Activated T-cell treated with anti-CD3 and anti-CD28 coated beads, Interleukin-2, amount 50 U/mL, for 24 hours (primary cell): ENCODE measurements at regions not wholly inside any gene's neighbourhood (a gene's known extent, or its start where the extent isn't known, plus 50 kb on each side); places are given as distances from the start of the nearest gene placed in this dataset.
"Not testable (repeated sequence)": the region's sequence is repeated elsewhere in the genome, so short reads cannot be mapped to it uniquely, and the experiment has no call there.

Experiments used
- DNase-seq: peaks from one replicate; pipeline ENCODE4 v3.0.0-alpha.2; 2020
- H3K27ac Mint-ChIP-seq: 2 replicates; pipeline ENCODE4 v1.8.0; 2020; ENCODE audit warnings: mild to moderate bottlenecking, mixed read lengths
- H3K27me3 Mint-ChIP-seq: 2 replicates; pipeline ENCODE4 v1.8.0; 2020; ENCODE audit warnings: mixed read lengths
- H3K36me3 Mint-ChIP-seq: 2 replicates; pipeline ENCODE4 v1.8.0; 2020; ENCODE audit warnings: low read depth, mixed read lengths
- H3K4me1 Mint-ChIP-seq: 2 replicates; pipeline ENCODE4 v1.8.0; 2020; ENCODE audit warnings: low read depth, mixed read lengths
- H3K4me3 Mint-ChIP-seq: 2 replicates; pipeline ENCODE4 v1.8.0; 2020; ENCODE audit warnings: mild to moderate bottlenecking, moderate library complexity, mixed read lengths
- H3K9me3 Mint-ChIP-seq: 2 replicates; pipeline ENCODE4 v1.8.0; 2020; ENCODE audit warnings: mixed read lengths

GRCh38 chr12:3381059-3382047 is 109.7 kb upstream of the PRMT8 start:
- Mint-ChIP-seq H3K27ac (no peak overlapping the region), H3K9me3 (no peaks in the 10 kb centered on the region), H3K27me3 (peaks cover 34% of the 10 kb centered on the region), H3K4me3 (no peak overlapping the region), H3K36me3 (no peaks in the 10 kb centered on the region), H3K4me1 (no peaks in the 10 kb centered on the region)
- no peak for DNase-seq

- Mint-ChIP-seq H3K4me1 (no peaks in the 10 kb centered on the region), H3K4me3 (no peak overlapping the region), H3K9me3 (no peaks in the 10 kb centered on the region), H3K27me3 (peaks cover 19% of the 10 kb centered on the region), H3K36me3 (no peaks in the 10 kb centered on the region), H3K27ac (no peak overlapping the region)
- no peak for DNase-seq
These were observed 101.0 kb upstream of the PRMT8 start for GRCh38 chr12:3389986-3390385.

- not testable (repeated sequence) for H3K4me3 Mint-ChIP-seq, H3K4me1 Mint-ChIP-seq, H3K9me3 Mint-ChIP-seq, DNase-seq, H3K27ac Mint-ChIP-seq, H3K36me3 Mint-ChIP-seq
- H3K27me3 Mint-ChIP-seq: peaks cover 45% of the 10 kb centered on the region
These were observed 93.4 kb upstream of the PRMT8 start for GRCh38 chr12:3397596-3397995.

- H3K4me1 Mint-ChIP-seq: no peaks in the 10 kb centered on the region
- H3K9me3 Mint-ChIP-seq: no peaks in the 10 kb centered on the region
- H3K4me3 Mint-ChIP-seq: no peak overlapping the region
- peaks cover 46% of the 10 kb centered on the region for H3K27me3 Mint-ChIP-seq
- DNase-seq: no peak
- H3K27ac Mint-ChIP-seq: no peak overlapping the region
- no peaks in the 10 kb centered on the region for H3K36me3 Mint-ChIP-seq
These were observed 92.7 kb upstream of the PRMT8 start for GRCh38 chr12:3398196-3398789.

- Mint-ChIP-seq H3K27me3 (peaks cover 12% of the 10 kb centered on the region), H3K4me3 (no peak overlapping the region), H3K9me3 (peaks cover 31% of the 10 kb centered on the region), H3K4me1 (no peaks in the 10 kb centered on the region), H3K36me3 (no peaks in the 10 kb centered on the region), H3K27ac (no peak overlapping the region)
- no peak for DNase-seq
These were observed 85.2 kb upstream of the PRMT8 start for GRCh38 chr12:3405821-3406220.

- Mint-ChIP-seq H3K27me3 (peaks cover 5% of the 10 kb centered on the region), H3K9me3 (peaks cover 31% of the 10 kb centered on the region), H3K4me1 (no peaks in the 10 kb centered on the region), H3K27ac (no peak overlapping the region), H3K36me3 (no peaks in the 10 kb centered on the region), H3K4me3 (no peak overlapping the region)
- DNase-seq: no peak
These were observed 83.3 kb upstream of the PRMT8 start for GRCh38 chr12:3407723-3408122.

- Mint-ChIP-seq H3K36me3 (no peaks in the 10 kb centered on the region), H3K9me3 (peaks cover 31% of the 10 kb centered on the region), H3K4me1 (no peaks in the 10 kb centered on the region), H3K27ac (no peak overlapping the region), H3K27me3 (peaks cover 9% of the 10 kb centered on the region), H3K4me3 (no peak overlapping the region)
- DNase-seq: no peak
These were observed 81.3 kb upstream of the PRMT8 start for GRCh38 chr12:3409662-3410061.

GRCh38 chr12:3416159-3416558 is 74.8 kb upstream of the PRMT8 start:
- no peaks in the 10 kb centered on the region for H3K4me1 Mint-ChIP-seq
- no peaks in the 10 kb centered on the region for H3K36me3 Mint-ChIP-seq
- DNase-seq: no peak
- peaks cover 48% of the 10 kb centered on the region for H3K27me3 Mint-ChIP-seq
- H3K9me3 Mint-ChIP-seq: no peaks in the 10 kb centered on the region
- no peak overlapping the region for H3K27ac Mint-ChIP-seq
- H3K4me3 Mint-ChIP-seq: no peak overlapping the region

GRCh38 chr12:3416670-3417069 is 74.3 kb upstream of the PRMT8 start:
- Mint-ChIP-seq H3K9me3 (no peaks in the 10 kb centered on the region), H3K27ac (no peak overlapping the region), H3K4me1 (no peaks in the 10 kb centered on the region), H3K36me3 (no peaks in the 10 kb centered on the region), H3K4me3 (no peak overlapping the region), H3K27me3 (peaks cover 49% of the 10 kb centered on the region)
- no peak for DNase-seq

GRCh38 chr12:3417113-3417512 is 73.9 kb upstream of the PRMT8 start:
- Mint-ChIP-seq H3K27me3 (peaks cover 48% of the 10 kb centered on the region), H3K36me3 (no peaks in the 10 kb centered on the region), H3K4me1 (no peaks in the 10 kb centered on the region), H3K27ac (no peak overlapping the region), H3K4me3 (no peak overlapping the region), H3K9me3 (no peaks in the 10 kb centered on the region)
- no peak for DNase-seq

GRCh38 chr12:3417937-3418462 is 73.0 kb upstream of the PRMT8 start:
- Mint-ChIP-seq H3K4me3 (no peak overlapping the region), H3K27me3 (peaks cover 48% of the 10 kb centered on the region), H3K36me3 (no peaks in the 10 kb centered on the region), H3K9me3 (no peaks in the 10 kb centered on the region), H3K27ac (no peak overlapping the region), H3K4me1 (no peaks in the 10 kb centered on the region)
- no peak for DNase-seq

GRCh38 chr12:3418609-3419390 is 72.2 kb upstream of the PRMT8 start:
- H3K4me3 Mint-ChIP-seq: no peak overlapping the region
- no peak for DNase-seq
- no peaks in the 10 kb centered on the region for H3K36me3 Mint-ChIP-seq
- H3K27me3 Mint-ChIP-seq: peaks cover 51% of the 10 kb centered on the region
- no peaks in the 10 kb centered on the region for H3K4me1 Mint-ChIP-seq
- no peak overlapping the region for H3K27ac Mint-ChIP-seq
- H3K9me3 Mint-ChIP-seq: no peaks in the 10 kb centered on the region

GRCh38 chr12:3419558-3419957 is 71.4 kb upstream of the PRMT8 start:
- Mint-ChIP-seq H3K27me3 (peaks cover 47% of the 10 kb centered on the region), H3K4me1 (no peaks in the 10 kb centered on the region), H3K9me3 (no peaks in the 10 kb centered on the region), H3K36me3 (no peaks in the 10 kb centered on the region), H3K4me3 (no peak overlapping the region), H3K27ac (no peak overlapping the region)
- DNase-seq: no peak

GRCh38 chr12:3420693-3421092 is 70.3 kb upstream of the PRMT8 start:
- Mint-ChIP-seq H3K4me1 (no peaks in the 10 kb centered on the region), H3K36me3 (no peaks in the 10 kb centered on the region), H3K9me3 (no peaks in the 10 kb centered on the region), H3K4me3 (no peak overlapping the region), H3K27me3 (peaks cover 38% of the 10 kb centered on the region), H3K27ac (no peak overlapping the region)
- no peak for DNase-seq
